ENCODE measurements at regions not wholly inside any gene's neighbourhood (a gene's known extent, or its start where the extent isn't known, plus 50 kb on each side); places are given as distances from the start of the nearest gene placed in this dataset.

- no peak for DNase-seq (ENCODE audit: low read depth in 4 of 4, low spot score in 3 of 4)
These were observed 282.6 kb downstream of the IRF8 start for GRCh38 chr16:86181526-86181925.

GRCh38 chr16:86184185-86184584 lies 285.2 kb downstream of the IRF8 start:
- no peak for DNase-seq (ENCODE audit: low read depth in 4 of 4, low spot score in 3 of 4)

- DNase-seq (ENCODE audit: low read depth in 4 of 4, low spot score in 3 of 4) = no peak
These were observed 286.1 kb downstream of the IRF8 start for GRCh38 chr16:86185089-86185488.

- no peak for DNase-seq (ENCODE audit: low read depth in 4 of 4, low spot score in 3 of 4)
These were observed 287.4 kb downstream of the IRF8 start for GRCh38 chr16:86186313-86186712.

DNA sequence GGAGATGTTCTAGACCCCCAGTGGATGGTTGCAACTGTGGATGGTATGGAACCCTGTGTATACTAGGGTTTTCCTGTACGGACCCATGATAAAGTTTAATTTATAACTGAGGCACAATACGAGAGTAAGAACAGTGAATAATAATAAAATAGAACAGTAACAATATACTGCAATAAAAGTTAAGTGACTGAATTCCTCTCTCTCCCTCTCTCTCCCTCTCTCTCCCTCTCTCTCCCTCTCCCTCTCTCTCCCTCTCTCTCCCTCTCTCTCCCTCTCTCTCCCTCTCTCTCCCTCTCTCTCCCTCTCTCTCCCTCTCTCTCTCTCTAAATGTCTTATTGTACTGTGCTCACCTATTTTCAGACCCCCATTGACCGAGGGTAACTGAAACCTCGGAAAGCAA lies 291.0 kb downstream of the IRF8 start:
- DNase-seq (ENCODE audit: low read depth in 4 of 4, low spot score in 3 of 4) = no peak

DNA sequence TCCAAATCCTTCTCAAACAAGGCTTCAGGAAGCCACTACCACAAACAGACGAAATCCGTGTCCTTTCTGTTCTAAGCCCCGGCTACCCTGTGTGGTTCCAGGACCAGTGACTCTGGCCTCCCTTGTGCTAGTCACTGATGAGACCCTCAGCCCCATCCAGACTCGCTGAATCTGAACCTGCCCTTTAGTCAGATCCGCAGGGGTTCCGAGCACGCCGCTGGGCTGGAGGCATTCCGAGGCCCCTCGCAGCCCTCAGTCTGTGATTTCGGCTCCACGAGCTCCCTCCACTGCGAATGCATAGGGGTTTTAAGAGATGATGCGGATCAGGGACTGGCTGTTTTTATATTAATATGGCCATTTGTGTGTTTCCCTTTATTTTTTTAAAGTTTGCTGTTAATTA lies 292.7 kb downstream of the IRF8 start:
- DNase-seq (ENCODE audit: low read depth in 4 of 4, low spot score in 3 of 4) = no peak

GRCh38 chr16:86193528-86194193 lies 294.7 kb downstream of the IRF8 start:
- DNase-seq (ENCODE audit: low read depth in 4 of 4, low spot score in 3 of 4) = no peak

DNA sequence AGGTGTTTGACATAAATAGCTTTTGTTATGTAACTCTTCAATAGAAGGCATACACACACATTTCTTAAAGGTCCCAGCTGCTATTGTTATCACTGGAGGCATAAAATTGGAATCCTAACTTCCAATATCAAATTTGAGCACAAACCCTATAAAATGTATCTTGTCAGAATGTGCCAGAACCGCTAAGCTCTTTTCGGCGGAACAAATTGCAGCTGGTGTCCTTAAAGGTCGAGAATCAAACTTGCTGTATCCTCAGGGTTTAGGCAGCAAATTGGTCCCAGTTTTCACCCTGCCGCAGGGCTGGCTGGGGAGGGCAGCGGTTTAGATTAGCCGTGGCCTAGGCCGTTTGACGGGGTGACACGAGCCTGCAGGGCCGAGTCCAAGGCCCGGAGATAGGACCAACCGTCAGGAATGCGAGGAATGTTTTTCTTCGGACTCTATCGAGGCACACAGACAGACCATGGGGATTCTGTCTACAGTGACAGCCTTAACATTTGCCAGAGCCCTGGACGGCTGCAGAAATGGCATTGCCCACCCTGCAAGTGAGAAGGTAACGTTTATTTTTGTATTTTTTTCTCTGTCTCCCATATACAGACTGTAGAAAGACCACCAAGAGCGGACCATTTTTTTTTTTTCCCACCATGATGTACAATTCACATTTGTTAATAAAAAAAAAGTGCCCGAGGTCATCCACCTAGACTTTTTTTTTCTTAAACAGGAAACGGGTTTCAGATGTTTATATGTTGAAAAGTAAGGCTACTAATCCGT lies 297.1 kb downstream of the IRF8 start:
- no peak for DNase-seq (ENCODE audit: low read depth in 4 of 4, low spot score in 3 of 4)

GRCh38 chr16:86196687-86197391 lies 297.9 kb downstream of the IRF8 start:
- DNase-seq (ENCODE audit: low read depth in 4 of 4, low spot score in 3 of 4) = no peak

GRCh38 chr16:86198206-86199118 lies 299.5 kb downstream of the IRF8 start:
- peak in 1 of 4 donors; percentile 36 for DNase-seq (ENCODE audit: low read depth in 4 of 4, low spot score in 3 of 4)

DNA sequence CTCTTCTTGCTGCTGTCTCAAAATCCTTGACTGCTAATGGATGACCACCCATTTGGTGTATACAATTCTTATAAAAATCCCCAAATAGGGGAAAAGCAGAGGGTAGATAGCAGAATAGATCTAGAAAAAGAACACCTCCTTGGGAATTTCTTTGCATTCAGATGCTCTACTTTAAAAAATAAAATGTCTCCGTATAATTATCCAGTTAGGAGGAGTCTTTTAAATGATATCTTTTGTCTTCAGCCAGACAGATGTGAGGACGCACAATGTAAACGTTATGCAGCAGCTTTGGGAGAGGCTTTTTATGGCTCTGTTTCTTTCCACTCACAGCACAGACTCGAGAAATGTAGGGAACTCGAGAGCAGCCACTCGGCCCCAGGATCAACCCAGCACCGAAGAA lies 300.2 kb downstream of the IRF8 start:
- DNase-seq (ENCODE audit: low read depth in 4 of 4, low spot score in 3 of 4) = no peak

DNA sequence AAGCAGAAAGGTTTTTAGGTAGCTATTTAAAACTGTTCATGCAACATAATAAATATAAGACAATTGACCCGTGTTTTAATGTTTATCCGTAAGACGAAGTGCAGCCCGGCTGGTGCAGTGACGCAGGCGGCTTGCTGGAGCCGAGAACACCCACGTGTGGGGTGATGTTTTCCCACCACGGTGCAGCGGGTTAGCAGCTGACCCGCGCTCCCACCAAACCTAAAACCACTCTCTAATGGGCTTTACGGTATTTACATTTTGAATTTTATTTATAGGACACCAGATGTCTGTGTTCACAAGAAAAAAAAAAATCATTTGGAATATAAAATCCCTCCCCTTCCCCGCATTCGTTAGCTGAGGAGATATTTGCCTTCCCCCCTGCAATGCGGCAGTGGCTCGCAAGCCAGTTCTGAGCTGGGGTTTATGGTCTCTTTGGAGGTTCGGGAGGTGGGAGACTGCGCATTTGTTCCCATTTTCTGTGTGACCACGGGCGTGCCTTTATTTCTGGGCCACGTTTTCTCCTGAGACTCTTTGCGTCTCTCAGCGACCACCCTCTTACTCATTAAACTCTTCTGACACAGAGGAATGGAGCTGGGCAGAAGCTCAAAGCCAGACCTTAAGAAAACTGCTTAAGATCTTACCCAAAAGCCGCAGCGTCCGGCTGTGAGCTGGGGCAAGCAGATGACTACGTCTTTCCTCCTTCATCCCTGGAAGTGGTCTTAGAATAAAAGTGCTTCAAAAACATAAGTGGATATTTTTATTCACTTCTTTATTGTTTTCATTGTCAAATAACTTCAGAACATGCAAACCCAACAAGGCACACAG lies 301.1 kb downstream of the IRF8 start:
- no peak for DNase-seq (ENCODE audit: low read depth in 4 of 4, low spot score in 3 of 4)

GRCh38 chr16:86200722-86201121 lies 301.8 kb downstream of the IRF8 start:
- DNase-seq (ENCODE audit: low read depth in 4 of 4, low spot score in 3 of 4) = no peak

- DNase-seq (ENCODE audit: low read depth in 4 of 4, low spot score in 3 of 4) = no peak
These were observed 302.8 kb downstream of the IRF8 start for GRCh38 chr16:86201746-86202145.

DNA sequence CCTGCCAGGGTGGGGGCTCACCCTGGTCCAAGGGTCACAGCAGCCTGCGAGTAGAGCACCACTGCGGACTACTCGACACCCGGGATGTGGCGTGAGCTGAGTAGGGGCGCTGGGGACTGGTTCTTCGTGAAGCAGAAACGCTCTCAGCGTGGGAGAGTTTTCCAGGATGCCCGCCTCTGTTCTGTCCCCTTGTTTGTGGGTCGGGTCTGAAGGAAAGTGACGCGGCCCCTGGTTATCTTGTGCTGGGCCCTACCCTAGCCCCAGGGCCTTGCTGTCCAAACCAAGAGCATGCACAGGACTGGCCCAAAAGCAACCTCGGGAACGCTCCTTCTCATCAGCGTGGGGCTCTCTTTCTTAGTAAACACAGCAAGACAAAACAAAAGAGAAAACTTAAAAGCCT lies 303.3 kb downstream of the IRF8 start:
- no peak for DNase-seq (ENCODE audit: low read depth in 4 of 4, low spot score in 3 of 4)

DNA sequence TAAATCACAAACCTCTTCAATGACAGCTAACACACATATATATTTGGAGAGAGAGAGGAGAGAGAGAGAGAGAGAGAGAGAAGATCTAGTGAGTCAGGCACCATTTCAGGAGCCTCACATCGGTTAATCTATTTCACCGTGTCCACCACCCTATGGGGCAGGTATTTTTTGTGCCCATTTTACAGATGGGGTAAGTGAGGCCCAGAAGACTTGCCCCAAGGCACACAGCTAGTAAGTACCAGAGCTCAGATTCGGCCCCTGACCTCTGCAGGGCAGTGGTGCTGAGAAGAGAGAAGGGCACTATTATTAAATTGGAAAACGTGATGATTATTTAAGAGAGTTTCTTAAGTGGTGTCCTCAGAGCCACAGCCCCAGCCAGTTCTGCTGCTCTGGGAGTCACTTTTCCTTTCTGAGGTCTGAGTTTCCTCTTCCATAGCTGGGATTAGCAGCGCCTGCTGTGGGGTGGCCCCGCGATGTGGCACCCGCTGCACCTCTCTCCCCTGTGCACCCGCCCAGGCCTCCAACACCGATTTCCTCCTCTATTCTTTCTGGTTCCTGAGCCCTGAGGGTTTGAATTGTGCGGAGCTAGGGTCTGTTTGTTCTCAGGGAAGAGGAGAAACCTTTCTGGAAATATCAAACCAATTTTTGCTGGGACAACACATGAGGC lies 303.9 kb downstream of the IRF8 start:
- DNase-seq (ENCODE audit: low read depth in 4 of 4, low spot score in 3 of 4) = no peak

DNA sequence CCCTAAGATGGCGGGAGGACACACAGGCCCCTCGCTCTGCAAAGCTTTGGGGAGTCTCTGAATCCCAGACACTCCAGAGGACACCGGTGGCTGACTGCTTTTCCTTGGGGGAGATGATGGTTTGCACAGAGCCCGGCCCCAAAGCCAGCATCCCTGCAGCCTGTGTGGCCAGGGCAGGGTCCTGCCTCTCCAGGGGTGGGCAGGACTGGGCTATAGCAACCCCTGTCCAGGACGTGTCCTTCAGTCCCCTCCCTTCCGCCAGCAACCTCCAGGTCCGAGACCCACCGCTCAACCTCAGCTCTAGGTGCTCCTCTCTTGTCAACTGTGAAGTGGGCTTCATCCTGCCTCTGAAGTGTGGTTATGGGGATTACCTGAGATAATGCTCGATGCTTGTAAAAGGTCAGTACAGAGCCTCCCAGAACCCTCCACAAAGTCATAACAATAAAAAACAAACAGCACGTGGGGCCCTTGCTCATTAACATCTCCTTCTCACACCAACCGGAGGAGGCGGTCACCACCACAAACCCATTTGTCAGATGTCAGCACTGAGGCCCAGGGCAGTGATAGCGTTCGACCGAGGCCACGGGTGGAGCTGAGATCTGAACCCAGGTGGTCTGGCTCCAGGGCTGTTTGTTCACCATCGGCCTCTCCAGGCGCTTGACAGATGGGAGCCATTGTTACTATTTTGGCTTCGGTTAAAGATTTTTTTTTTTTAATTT lies 304.8 kb downstream of the IRF8 start:
- DNase-seq (ENCODE audit: low read depth in 4 of 4, low spot score in 3 of 4) = no peak

DNA sequence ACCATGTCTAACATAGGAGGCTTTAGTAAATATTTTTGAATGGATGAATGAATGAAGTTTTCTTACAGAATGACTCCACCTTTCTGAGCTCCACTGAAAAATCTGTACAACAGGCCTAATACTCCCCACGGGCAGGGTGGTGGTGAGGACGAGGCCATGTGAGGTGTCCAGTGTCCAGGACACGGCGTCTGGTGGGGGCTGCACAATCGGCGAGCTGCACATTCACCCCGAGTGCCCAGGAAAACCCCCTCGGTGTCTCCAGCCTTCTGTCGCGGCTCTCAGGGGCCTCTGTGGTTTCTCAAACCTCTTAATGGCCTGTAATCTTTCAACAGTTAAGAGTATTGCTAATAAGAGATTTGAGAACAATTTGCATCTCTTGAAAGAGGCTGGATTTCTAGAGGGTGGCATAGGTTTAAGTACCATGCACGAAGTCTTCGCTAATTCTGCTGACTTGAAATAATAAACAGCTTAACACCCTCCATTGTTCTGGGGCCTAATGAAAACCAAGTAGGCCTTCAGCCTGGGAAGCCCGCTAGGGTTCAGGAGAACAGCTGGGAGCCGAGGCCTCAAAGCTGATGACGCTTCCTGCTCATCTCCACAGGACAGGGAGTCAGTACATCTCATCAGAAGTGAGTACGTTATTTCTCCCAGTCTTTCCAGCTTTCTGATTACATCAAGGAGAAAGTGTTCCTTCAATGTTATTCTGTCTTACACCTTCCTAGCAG lies 304.6 kb upstream of the FOXF1 start:
- no peak for DNase-seq (ENCODE audit: low read depth in 4 of 4, low spot score in 3 of 4)
